Head of caudate nucleus (tissue), 42 donors: ENCODE measurements at regions not wholly inside any gene's neighbourhood (a gene's known extent, or its start where the extent isn't known, plus 50 kb on each side); places are given as distances from the start of the nearest gene placed in this dataset.

Experiments
- DNase-seq, 42 donors: peaks; one replicate each; pipeline versions ENCODE4 v3.0.0 to v3.0.0-alpha.2; 2020 to 2021; ENCODE audit warnings: mixed read lengths in 7 of 42
- intact Hi-C: fragments of 100-400 bp; cut with DNase I; formaldehyde crosslinking; loops from one replicate; pipeline ENCODE4 v1.15.0; 2022

DNA sequence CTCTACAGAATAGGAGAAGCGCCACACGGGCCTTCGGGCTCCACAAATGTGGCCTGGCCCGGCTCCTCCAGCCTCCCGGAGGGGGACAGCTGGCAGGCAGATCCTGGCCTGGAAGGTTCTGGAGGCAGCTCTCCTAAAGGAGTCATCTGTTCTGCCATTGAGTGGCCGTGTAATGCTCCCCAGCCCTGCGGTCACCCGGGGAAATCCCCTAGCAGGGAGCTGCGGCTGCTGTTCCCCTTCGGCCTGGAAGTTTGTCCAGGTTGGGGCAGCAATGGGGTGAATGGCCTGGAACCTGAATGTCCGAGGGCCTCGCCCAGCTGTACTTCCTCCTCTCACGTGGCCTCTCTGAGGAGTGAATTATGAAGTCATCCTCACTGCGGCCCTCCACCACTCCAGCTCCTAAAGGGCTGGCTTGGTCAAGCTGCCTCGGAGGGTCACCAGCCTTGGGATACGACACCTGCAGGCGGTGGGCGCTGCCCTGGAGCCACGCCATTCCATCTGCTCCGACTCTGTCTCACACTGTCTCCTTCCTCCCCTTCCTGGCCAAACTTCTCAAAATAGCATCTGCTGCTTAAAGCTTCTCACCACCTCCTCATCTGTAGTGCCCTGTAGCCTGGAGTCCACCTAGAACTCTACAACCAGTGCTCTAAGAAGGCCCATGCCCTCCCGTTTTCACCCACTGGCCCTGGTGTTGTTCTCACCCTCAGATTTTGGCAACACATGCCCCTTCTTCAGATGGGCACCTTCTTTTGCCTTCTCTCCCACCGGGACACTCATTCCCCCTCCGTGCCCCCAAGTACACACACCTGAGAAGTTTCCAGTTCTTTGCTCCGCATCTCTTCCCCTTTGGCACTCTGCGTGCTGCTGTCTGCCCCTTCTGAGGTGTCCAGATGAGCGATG, 54.4 kb upstream of the TMPRSS2 start:
- intact Hi-C loops, result no loop called here
- DNase-seq, result peak in 1 of 42 donors; percentile 31

DNA sequence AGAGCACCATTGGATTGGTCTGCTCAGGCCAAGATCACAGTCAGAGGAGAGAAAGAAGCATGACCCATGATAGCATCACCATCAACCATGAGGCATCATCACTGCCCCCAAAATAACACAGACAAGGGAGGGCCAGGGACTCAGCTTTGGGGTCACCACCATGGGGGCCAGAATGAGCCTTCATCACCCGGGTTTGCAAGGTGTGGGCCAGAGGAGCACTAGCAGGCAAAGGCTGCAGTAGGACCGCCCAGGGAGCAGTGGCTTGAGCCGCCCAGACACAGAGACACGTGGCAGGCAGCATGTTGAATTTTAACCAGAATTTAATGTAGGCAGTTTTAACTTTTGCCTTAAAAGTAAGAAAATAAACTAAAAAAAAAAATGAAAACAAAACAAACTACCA, 53.7 kb upstream of the TMPRSS2 start:
- intact Hi-C loops, result no loop called here
- DNase-seq, result peak in 2 of 42 donors; percentile 6 to 30

GRCh38 chr21:41560661-41561158, 52.8 kb upstream of the TMPRSS2 start:
- peak in 2 of 42 donors; percentile 20 for DNase-seq
- intact Hi-C loops, result no loop called here

- intact Hi-C loops, result no loop called here
- DNase-seq, result peak in 2 of 42 donors; percentile 12 to 15
These were observed 52.0 kb upstream of the TMPRSS2 start for GRCh38 chr21:41559658-41560631.

GRCh38 chr21:41558842-41559241, 50.9 kb upstream of the TMPRSS2 start:
- peak in 1 of 42 donors; percentile 17 for DNase-seq
- intact Hi-C loops, result no loop called here

DNA sequence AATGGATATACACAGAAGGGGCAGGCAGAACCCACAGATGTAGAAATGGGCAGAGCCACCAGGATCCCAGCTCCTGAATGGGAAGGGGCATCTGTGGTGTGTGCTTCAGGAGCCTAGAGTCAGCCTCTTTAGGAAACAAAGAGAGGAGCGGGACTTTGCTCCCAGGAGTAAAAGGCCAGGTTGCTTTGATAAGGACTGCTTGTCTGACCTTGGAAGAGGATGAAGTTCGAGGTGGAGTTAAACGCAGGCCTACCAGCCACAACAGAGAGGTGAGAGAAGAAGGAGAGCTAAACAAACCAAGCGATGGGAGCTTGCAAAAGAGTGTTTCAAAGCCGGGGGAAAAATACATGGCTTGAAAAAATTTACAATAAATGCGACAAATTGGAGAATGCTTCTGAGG, 49.9 kb upstream of the TMPRSS2 start:
- intact Hi-C loops, result no loop called here
- DNase-seq, result peak in 1 of 42 donors; percentile 5
